ENCODE measurements at regions not wholly inside any gene's neighbourhood (a gene's known extent, or its start where the extent isn't known, plus 50 kb on each side); places are given as distances from the start of the nearest gene placed in this dataset.

DNA sequence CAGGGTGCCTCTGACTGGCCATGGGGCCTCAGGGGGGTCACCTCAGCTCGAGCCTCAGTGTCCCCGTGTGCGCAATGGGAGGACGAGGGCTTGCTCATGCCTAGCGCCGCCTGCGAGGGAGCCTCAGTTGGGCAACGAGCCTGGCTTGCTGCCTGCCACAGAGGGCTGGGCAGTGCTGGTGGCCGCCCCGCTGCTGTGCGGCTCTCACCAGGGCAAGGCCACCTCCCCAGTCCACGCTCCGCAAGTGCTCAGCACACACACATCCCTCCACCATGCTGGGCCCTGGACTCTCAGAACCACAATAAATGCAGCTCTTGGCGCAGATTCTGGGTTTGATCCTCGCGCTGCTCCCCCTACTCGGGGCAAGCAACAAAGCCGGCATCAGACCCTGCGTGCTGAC is 76.2 kb downstream of the ENGASE start:
- TF ChIP-seq POLR2A (IDR thresholded peaks at IDR 0.05) = no peak
- TF ChIP-seq, protein P1, sequence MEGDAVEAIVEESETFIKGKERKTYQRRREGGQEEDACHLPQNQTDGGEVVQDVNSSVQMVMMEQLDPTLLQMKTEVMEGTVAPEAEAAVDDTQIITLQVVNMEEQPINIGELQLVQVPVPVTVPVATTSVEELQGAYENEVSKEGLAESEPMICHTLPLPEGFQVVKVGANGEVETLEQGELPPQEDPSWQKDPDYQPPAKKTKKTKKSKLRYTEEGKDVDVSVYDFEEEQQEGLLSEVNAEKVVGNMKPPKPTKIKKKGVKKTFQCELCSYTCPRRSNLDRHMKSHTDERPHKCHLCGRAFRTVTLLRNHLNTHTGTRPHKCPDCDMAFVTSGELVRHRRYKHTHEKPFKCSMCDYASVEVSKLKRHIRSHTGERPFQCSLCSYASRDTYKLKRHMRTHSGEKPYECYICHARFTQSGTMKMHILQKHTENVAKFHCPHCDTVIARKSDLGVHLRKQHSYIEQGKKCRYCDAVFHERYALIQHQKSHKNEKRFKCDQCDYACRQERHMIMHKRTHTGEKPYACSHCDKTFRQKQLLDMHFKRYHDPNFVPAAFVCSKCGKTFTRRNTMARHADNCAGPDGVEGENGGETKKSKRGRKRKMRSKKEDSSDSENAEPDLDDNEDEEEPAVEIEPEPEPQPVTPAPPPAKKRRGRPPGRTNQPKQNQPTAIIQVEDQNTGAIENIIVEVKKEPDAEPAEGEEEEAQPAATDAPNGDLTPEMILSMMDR (IDR thresholded peaks at IDR 0.05) = no peak
- TF ChIP-seq POLR2AphosphoS5 (IDR thresholded peaks at IDR 0.05) = no peak
- WGBS = 71% methylated on average over 19 of the region's 19 CpGs
- H3K4me3 ChIP-seq = no peak overlapping the region
- intact Hi-C loops (cut with DNase I) = no loop called here
- no peak overlapping the region for H3K27ac ChIP-seq
- H3K36me3 ChIP-seq = no peaks in the 10 kb centered on the region
- no peaks in the 10 kb centered on the region for H3K4me1 ChIP-seq (replicated peaks)
- DNase-seq (ENCODE audit: low spot score) = no peak
- no peaks in the 10 kb centered on the region for H3K27me3 ChIP-seq (replicated peaks; ENCODE audit: insufficient read depth)
- no peaks in the 10 kb centered on the region for H3K9me3 ChIP-seq

DNA sequence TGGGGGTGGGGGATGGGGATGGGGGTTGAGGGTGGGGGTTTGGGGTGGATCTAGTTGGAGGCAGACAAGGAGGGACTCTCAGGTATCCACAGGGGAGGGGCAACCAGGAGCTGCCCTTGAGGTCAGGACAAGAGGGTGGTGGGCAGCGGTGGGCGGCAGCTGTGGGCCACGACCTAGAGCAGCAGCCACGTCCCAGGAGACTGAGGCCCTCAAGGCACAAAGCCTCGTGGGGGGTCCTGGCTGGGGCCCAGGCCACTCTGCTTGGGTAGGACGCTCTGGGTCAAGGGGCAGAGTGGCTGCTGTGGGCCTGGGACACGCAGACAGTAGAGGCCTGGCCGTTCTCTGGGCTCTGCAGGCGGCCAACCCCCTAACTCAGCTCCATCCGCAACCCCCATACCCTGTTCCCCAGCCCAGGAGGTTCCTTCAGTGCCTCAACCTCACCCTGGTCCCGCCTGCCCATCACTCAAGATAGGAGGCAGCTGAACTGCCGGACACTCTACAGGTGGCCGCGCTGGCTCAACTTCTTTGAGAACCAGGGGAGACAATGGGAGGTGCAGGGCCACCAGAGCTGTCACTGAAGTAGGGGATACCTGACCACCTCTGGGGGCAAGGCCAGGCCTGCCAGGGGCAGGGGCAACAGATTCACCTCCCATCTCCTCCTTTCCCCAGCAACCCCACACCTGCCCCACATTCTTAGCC is 75.6 kb downstream of the ENGASE start:
- no peak for TF ChIP-seq POLR2A (IDR thresholded peaks at IDR 0.05)
- no peak for TF ChIP-seq POLR2AphosphoS5 (IDR thresholded peaks at IDR 0.05)
- TF ChIP-seq, protein P1 (IDR thresholded peaks at IDR 0.05) = no peak
- DNase-seq (ENCODE audit: low spot score) = no peak
- intact Hi-C loops (cut with DNase I) = no loop called here
- no peaks in the 10 kb centered on the region for H3K4me1 ChIP-seq (replicated peaks)
- no peaks in the 10 kb centered on the region for H3K36me3 ChIP-seq
- H3K9me3 ChIP-seq = no peaks in the 10 kb centered on the region
- H3K27me3 ChIP-seq (replicated peaks; ENCODE audit: insufficient read depth) = no peaks in the 10 kb centered on the region
- no peak overlapping the region for H3K4me3 ChIP-seq
- no peak overlapping the region for H3K27ac ChIP-seq
- 79% methylated on average over 14 of the region's 14 CpGs for WGBS

DNA sequence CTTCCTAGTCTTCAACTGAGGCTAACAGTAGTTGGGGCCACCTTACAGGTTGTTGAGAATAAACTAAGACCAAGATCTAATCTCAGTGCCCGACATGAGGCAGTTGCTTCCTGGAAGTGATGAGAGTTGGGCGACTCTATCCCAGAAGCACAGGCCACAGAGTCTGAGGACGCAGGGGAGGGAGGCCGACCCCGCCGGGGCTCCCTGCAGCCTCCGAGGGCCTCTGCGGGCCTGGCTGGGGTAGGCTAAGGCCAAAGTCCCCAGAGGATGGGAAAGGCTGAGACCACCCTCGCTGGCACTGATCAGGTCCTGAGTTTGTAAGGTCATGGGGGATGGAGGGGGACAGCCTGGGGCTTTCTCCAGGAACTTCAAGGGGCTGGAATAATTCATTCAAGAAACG is 74.0 kb downstream of the ENGASE start:
- Histone ChIP-seq H3K4me3 (no peak overlapping the region), H3K27me3 (replicated peaks; ENCODE audit: insufficient read depth) (no peaks in the 10 kb centered on the region), H3K27ac (no peak overlapping the region), H3K36me3 (no peaks in the 10 kb centered on the region), H3K9me3 (no peaks in the 10 kb centered on the region), H3K4me1 (replicated peaks) (no peaks in the 10 kb centered on the region)
- intact Hi-C loops (cut with DNase I) = no loop called here
- no peak for DNase-seq (ENCODE audit: low spot score)
- TF ChIP-seq, protein P1 (IDR thresholded peaks at IDR 0.05) = no peak
- TF ChIP-seq POLR2A (IDR thresholded peaks at IDR 0.05) (no peak), POLR2AphosphoS5 (IDR thresholded peaks at IDR 0.05) (no peak)
- WGBS = 86% methylated on average over 10 of the region's 10 CpGs

DNA sequence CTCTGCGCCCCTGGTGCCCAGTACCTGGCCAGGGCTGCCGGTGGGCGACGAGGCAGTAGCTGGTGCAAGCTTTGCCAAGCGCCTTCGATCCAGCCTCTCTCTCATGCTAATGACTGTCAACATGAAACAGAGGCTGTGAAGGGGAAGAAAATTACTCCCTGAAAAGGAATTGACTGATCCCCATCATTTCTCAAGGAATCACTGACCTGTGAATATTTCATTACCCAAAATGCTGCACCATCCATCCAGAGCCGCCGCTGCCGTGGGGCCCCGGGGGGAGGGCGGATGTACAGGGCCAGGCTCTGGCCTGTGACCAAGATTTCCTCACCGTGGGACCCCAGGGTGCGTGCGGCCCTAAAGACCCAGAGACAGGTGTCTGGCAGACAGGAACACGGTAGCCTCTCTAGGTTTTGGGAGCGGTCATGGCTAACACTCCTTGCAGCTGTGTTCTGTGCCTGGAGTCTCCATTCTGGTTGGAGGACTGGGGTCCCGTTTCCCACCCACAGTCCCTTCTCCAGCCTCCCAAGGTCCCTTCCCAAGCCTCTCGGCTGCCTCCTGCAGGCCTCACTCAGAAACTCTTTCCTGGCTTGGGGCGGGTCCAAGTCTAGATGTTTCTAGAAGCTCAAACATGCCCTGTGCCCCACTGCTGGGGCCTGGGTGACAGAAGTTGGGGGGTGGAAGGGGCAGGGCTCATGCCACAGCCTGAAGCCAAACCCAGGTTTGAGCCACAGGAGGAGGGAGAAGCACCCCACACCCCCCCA is 73.3 kb downstream of the ENGASE start:
- H3K4me3 ChIP-seq = no peak overlapping the region
- WGBS = 84% methylated on average over 19 of the region's 19 CpGs
- H3K9me3 ChIP-seq = no peaks in the 10 kb centered on the region
- no peak for DNase-seq (ENCODE audit: low spot score)
- intact Hi-C loops (cut with DNase I) = no loop called here
- no peak overlapping the region for H3K27ac ChIP-seq
- no peaks in the 10 kb centered on the region for H3K36me3 ChIP-seq
- TF ChIP-seq POLR2AphosphoS5 (IDR thresholded peaks at IDR 0.05) = no peak
- TF ChIP-seq, protein P1 (IDR thresholded peaks at IDR 0.05) = no peak
- TF ChIP-seq POLR2A (IDR thresholded peaks at IDR 0.05) = no peak
- H3K27me3 ChIP-seq (replicated peaks; ENCODE audit: insufficient read depth) = no peaks in the 10 kb centered on the region
- no peaks in the 10 kb centered on the region for H3K4me1 ChIP-seq (replicated peaks)

DNA sequence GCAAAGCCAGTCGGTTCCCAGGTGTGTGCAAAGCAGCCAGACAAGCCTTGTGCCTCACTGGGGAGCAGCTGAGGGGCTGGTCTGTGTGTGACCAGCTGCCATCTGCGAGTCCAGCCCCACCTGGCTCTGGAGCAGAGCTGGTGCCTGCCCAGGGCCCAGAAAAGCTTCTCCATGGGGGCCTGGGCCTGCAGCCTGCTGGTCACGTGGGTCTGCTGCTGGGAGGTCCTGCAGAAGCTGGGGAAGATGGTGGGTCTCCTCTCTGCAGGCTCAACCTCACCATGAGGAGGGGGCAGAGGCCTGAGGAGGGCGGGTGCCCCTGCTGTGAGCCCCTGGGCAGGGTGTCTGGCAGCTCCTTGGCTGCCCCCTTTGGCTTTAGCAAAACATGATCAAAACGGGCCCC is 71.9 kb downstream of the ENGASE start:
- intact Hi-C loops (cut with DNase I) = no loop called here
- Histone ChIP-seq H3K9me3 (no peaks in the 10 kb centered on the region), H3K27me3 (replicated peaks; ENCODE audit: insufficient read depth) (no peaks in the 10 kb centered on the region), H3K4me3 (no peak overlapping the region), H3K4me1 (replicated peaks) (no peaks in the 10 kb centered on the region), H3K36me3 (no peaks in the 10 kb centered on the region), H3K27ac (no peak overlapping the region)
- no peak for DNase-seq (ENCODE audit: low spot score)
- WGBS = 80% methylated on average over 5 of the region's 5 CpGs
- TF ChIP-seq POLR2AphosphoS5 (IDR thresholded peaks at IDR 0.05) = no peak
- TF ChIP-seq POLR2A (IDR thresholded peaks at IDR 0.05) = no peak
- TF ChIP-seq, protein P1 (IDR thresholded peaks at IDR 0.05) = no peak

All from prostate gland (tissue), 2 donors.